SK-N-SH treated with all-trans-retinoic acid at 6 μM for 48 hours (cell line): ENCODE measurements at regions not wholly inside any gene's neighbourhood (a gene's known extent, or its start where the extent isn't known, plus 50 kb on each side); places are given as distances from the start of the nearest gene placed in this dataset.

Experiments used
- ARNTL ChIP-seq: fragments of 450-650 bp; formaldehyde crosslinking; IDR thresholded peaks from 2 replicates; pipeline ENCODE4 v1.5.0; 2020; ENCODE audit warnings: low read depth, mild to moderate bottlenecking, moderate library complexity, borderline replicate concordance
- ESRRG ChIP-seq: fragments of 250-450 bp; sonication (Bioruptor Pico); IDR thresholded peaks from 2 replicates; pipeline ENCODE4 v1.6.1; 2021; ENCODE audit warnings: mild to moderate bottlenecking
- OSR1 ChIP-seq: fragments of 250-450 bp; sonication (Bioruptor Pico); IDR thresholded peaks from 2 replicates; pipeline ENCODE4 v1.8.0; 2022; ENCODE audit warnings: moderate library complexity, mild to moderate bottlenecking, inconsistent platforms
- RARB ChIP-seq: fragments of 250-450 bp; sonication (Bioruptor Pico); IDR thresholded peaks from 2 replicates; pipeline ENCODE4 v1.8.0; 2021; ENCODE audit warnings: mild to moderate bottlenecking, moderate library complexity
- SNAI2 ChIP-seq: fragments of 250-450 bp; sonication (Bioruptor Pico); IDR thresholded peaks from 2 replicates; pipeline ENCODE4 v1.5.0; 2020; ENCODE audit warnings: mild to moderate bottlenecking, moderate library complexity
- TCF4 ChIP-seq: fragments of 250-450 bp; sonication (Bioruptor Pico); IDR thresholded peaks from 2 replicates; pipeline ENCODE4 v1.8.0; 2021; ENCODE audit warnings: mild to moderate bottlenecking, moderate library complexity, borderline replicate concordance
- ZC3H10 ChIP-seq: fragments of 250-450 bp; sonication (Bioruptor Pico); IDR thresholded peaks from 2 replicates; pipeline ENCODE4 v1.5.1; 2021; ENCODE audit warnings: mild to moderate bottlenecking, moderate library complexity
- ZFP3 ChIP-seq: fragments of 250-450 bp; sonication (Bioruptor Pico); IDR thresholded peaks from 2 replicates; pipeline ENCODE4 v1.5.0; 2020; ENCODE audit warnings: mild to moderate bottlenecking, moderate library complexity
- ZFP30 ChIP-seq: fragments of 450-650 bp; formaldehyde crosslinking; IDR thresholded peaks from 2 replicates; pipeline ENCODE4 v1.5.0; 2022; ENCODE audit warnings: mild to moderate bottlenecking, moderate library complexity
- ZNF8 ChIP-seq: fragments of 450-650 bp; formaldehyde crosslinking; IDR thresholded peaks from 2 replicates; pipeline ENCODE4 v1.5.0; 2020; ENCODE audit warnings: mild to moderate bottlenecking, moderate library complexity
- TF ChIP-seq, protein P1 (sequence below): fragments of 250-450 bp; sonication (Bioruptor Pico); IDR thresholded peaks from 2 replicates; pipeline ENCODE4 v1.8.0; 2020; ENCODE audit warnings: mild to moderate bottlenecking, moderate library complexity, borderline replicate concordance
- TF ChIP-seq, protein P2 (sequence below): fragments of 250-450 bp; sonication (Bioruptor Pico); IDR thresholded peaks from 2 replicates; pipeline ENCODE4 v1.5.1; 2020; ENCODE audit warnings: low read depth, mild to moderate bottlenecking, moderate library complexity
- TF ChIP-seq, protein P3 (sequence below): fragments of 250-450 bp; sonication (Bioruptor Pico); IDR thresholded peaks from 2 replicates; pipeline ENCODE4 v1.5.0; 2020; ENCODE audit warnings: mild to moderate bottlenecking, moderate library complexity

DNA sequence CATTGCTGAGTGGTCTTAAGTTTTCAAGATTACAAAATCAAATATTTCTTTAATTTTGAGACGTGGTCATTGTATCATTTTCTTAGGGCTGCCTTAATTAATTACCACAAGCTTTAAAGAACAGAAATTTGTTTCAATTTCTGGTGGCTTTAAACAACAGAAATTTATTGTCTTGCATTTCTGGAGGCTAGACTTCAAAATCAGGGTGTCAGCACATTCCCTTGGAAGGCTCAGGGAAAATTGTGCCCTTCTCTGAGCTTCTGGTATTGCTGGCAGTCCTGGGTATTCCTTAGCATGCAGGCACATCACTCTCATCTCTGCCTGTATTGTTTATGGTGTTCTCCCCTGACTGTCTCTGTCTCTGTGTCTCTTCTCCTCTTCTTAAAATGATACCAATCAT is 76.0 kb upstream of the PCSK2 start:
- TF ChIP-seq ZFP30 (CRISPR knock-in tag) (no peak), ZC3H10 (no peak), TCF4 (no peak), OSR1 (CRISPR knock-in tag) (no peak), ZFP3 (CRISPR knock-in tag) (no peak), ESRRG (CRISPR knock-in tag) (no peak), ARNTL (CRISPR knock-in tag) (no peak), RARB (CRISPR knock-in tag) (no peak), SNAI2 (CRISPR knock-in tag) (no peak), ZNF8 (CRISPR knock-in tag) (no peak)
- TF ChIP-seq, protein P1, sequence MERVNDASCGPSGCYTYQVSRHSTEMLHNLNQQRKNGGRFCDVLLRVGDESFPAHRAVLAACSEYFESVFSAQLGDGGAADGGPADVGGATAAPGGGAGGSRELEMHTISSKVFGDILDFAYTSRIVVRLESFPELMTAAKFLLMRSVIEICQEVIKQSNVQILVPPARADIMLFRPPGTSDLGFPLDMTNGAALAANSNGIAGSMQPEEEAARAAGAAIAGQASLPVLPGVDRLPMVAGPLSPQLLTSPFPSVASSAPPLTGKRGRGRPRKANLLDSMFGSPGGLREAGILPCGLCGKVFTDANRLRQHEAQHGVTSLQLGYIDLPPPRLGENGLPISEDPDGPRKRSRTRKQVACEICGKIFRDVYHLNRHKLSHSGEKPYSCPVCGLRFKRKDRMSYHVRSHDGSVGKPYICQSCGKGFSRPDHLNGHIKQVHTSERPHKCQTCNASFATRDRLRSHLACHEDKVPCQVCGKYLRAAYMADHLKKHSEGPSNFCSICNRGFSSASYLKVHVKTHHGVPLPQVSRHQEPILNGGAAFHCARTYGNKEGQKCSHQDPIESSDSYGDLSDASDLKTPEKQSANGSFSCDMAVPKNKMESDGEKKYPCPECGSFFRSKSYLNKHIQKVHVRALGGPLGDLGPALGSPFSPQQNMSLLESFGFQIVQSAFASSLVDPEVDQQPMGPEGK (CRISPR knock-in tag): no peak
- TF ChIP-seq, protein P2, sequence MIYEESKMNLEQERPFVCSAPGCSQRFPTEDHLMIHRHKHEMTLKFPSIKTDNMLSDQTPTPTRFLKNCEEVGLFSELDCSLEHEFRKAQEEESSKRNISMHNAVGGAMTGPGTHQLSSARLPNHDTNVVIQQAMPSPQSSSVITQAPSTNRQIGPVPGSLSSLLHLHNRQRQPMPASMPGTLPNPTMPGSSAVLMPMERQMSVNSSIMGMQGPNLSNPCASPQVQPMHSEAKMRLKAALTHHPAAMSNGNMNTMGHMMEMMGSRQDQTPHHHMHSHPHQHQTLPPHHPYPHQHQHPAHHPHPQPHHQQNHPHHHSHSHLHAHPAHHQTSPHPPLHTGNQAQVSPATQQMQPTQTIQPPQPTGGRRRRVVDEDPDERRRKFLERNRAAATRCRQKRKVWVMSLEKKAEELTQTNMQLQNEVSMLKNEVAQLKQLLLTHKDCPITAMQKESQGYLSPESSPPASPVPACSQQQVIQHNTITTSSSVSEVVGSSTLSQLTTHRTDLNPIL (CRISPR knock-in tag): no peak
- TF ChIP-seq, protein P3, sequence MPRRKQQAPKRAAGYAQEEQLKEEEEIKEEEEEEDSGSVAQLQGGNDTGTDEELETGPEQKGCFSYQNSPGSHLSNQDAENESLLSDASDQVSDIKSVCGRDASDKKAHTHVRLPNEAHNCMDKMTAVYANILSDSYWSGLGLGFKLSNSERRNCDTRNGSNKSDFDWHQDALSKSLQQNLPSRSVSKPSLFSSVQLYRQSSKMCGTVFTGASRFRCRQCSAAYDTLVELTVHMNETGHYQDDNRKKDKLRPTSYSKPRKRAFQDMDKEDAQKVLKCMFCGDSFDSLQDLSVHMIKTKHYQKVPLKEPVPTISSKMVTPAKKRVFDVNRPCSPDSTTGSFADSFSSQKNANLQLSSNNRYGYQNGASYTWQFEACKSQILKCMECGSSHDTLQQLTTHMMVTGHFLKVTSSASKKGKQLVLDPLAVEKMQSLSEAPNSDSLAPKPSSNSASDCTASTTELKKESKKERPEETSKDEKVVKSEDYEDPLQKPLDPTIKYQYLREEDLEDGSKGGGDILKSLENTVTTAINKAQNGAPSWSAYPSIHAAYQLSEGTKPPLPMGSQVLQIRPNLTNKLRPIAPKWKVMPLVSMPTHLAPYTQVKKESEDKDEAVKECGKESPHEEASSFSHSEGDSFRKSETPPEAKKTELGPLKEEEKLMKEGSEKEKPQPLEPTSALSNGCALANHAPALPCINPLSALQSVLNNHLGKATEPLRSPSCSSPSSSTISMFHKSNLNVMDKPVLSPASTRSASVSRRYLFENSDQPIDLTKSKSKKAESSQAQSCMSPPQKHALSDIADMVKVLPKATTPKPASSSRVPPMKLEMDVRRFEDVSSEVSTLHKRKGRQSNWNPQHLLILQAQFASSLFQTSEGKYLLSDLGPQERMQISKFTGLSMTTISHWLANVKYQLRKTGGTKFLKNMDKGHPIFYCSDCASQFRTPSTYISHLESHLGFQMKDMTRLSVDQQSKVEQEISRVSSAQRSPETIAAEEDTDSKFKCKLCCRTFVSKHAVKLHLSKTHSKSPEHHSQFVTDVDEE (CRISPR knock-in tag): no peak
